Endodermal cell (in vitro differentiated cells): ENCODE measurements at regions not wholly inside any gene's neighbourhood (a gene's known extent, or its start where the extent isn't known, plus 50 kb on each side); places are given as distances from the start of the nearest gene placed in this dataset.

Experiments
- DNase-seq: peaks from one replicate; pipeline ENCODE4 v3.0.0-alpha.2; 2017
- H3K27ac ChIP-seq: 2 replicates; pipeline ENCODE4 v1.5.1; 2013; ENCODE audit warnings: mild to moderate bottlenecking, low read depth, low read length, moderate library complexity
- H3K27me3 ChIP-seq: 2 replicates; pipeline ENCODE4 v1.6.1; 2013; ENCODE audit warnings: mild to moderate bottlenecking, low read length, moderate library complexity; ENCODE audit not compliant: insufficient read depth, control insufficient read depth, poor library complexity, severe bottlenecking
- H3K36me3 ChIP-seq: 2 replicates; pipeline ENCODE4 v1.7.0; 2013; ENCODE audit warnings: mild to moderate bottlenecking, low read length, moderate library complexity; ENCODE audit not compliant: control insufficient read depth, insufficient read depth
- H3K4me1 ChIP-seq: one replicate; pipeline ENCODE4 v1.7.0; 2013; ENCODE audit warnings: low read length; ENCODE audit not compliant: control insufficient read depth, insufficient read depth
- H3K4me3 ChIP-seq: 2 replicates; pipeline ENCODE4 v1.5.1; 2013; ENCODE audit warnings: mild to moderate bottlenecking, low read length, moderate library complexity
- H3K9ac ChIP-seq: 2 replicates; pipeline ENCODE4 v1.6.1; 2013; ENCODE audit warnings: mild to moderate bottlenecking, low read length, moderate library complexity; ENCODE audit not compliant: poor library complexity, severe bottlenecking; ENCODE audit errors: extremely low read depth
- H3K9me3 ChIP-seq: 2 replicates; pipeline ENCODE4 v1.6.1; 2013; ENCODE audit warnings: mild to moderate bottlenecking, low read length, moderate library complexity; ENCODE audit not compliant: control insufficient read depth
- H3K27ac Mint-ChIP-seq: 2 replicates; pipeline ENCODE4 v1.8.0; 2020; ENCODE audit warnings: mixed read lengths
- H3K27me3 Mint-ChIP-seq: 2 replicates; pipeline ENCODE4 v1.8.0; 2021; ENCODE audit warnings: mild to moderate bottlenecking, mixed read lengths; ENCODE audit not compliant: insufficient read depth
- H3K36me3 Mint-ChIP-seq: 2 replicates; pipeline ENCODE4 v1.8.0; 2020; ENCODE audit warnings: low read depth, mixed read lengths
- H3K4me1 Mint-ChIP-seq: 2 replicates; pipeline ENCODE4 v1.8.0; 2020; ENCODE audit warnings: mixed read lengths
- H3K4me3 Mint-ChIP-seq: 2 replicates; pipeline ENCODE4 v1.8.0; 2020; ENCODE audit warnings: mild to moderate bottlenecking, moderate library complexity, mixed read lengths
- H3K9me3 Mint-ChIP-seq: 2 replicates; pipeline ENCODE4 v1.8.0; 2020; ENCODE audit warnings: mild to moderate bottlenecking, mixed read lengths
- WGBS, 2 experiments: methylation state at CpG; one replicate each; pipeline versions ENCODE4 v1.1.5 to v1.1.7; 2013; ENCODE audit warnings: missing lambda C conversion rate in 2 of 2, mixed read lengths in 1 of 2; ENCODE audit not compliant: insufficient coverage in 1 of 2, insufficient read length in 1 of 2; 5-methylcytosine and 5-hydroxymethylcytosine counted together
- TF ChIP-seq, protein P1 (sequence below): fragments of 200-600 bp; sonication (generic); conservative IDR thresholded peaks from 2 replicates; pipeline ENCODE4 v1.5.0; 2021; ENCODE audit warnings: antibody characterized with exemption, mild to moderate bottlenecking

DNA sequence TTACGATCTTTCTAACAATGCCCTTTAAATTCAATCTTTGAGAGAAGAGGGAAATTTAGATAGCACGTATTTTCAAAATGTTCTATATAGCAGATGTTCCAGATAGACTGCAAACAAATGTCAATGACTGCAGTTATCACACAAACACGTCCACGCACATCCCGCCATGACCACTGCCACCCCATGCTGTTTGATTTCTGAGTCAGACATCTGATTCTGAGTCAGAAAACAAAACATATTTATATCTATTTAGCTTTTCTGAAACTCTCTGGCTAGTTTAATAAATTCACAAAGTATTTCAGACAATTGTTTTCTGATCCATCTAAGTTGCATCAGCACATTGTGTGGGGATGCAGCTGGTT is 105.9 kb upstream of the BCAT1 start:
- Histone ChIP-seq H3K27me3 (no peaks in the 10 kb centered on the region), H3K27ac (no peak overlapping the region), H3K36me3 (no peaks in the 10 kb centered on the region), H3K9me3 (no peaks in the 10 kb centered on the region), H3K4me1 (no peaks in the 10 kb centered on the region), H3K4me3 (no peak overlapping the region), H3K9ac (no peak overlapping the region)
- WGBS, 2 experiments: 96 to 97% methylated on average over 5 of the region's 5 CpGs
- TF ChIP-seq, protein P1, sequence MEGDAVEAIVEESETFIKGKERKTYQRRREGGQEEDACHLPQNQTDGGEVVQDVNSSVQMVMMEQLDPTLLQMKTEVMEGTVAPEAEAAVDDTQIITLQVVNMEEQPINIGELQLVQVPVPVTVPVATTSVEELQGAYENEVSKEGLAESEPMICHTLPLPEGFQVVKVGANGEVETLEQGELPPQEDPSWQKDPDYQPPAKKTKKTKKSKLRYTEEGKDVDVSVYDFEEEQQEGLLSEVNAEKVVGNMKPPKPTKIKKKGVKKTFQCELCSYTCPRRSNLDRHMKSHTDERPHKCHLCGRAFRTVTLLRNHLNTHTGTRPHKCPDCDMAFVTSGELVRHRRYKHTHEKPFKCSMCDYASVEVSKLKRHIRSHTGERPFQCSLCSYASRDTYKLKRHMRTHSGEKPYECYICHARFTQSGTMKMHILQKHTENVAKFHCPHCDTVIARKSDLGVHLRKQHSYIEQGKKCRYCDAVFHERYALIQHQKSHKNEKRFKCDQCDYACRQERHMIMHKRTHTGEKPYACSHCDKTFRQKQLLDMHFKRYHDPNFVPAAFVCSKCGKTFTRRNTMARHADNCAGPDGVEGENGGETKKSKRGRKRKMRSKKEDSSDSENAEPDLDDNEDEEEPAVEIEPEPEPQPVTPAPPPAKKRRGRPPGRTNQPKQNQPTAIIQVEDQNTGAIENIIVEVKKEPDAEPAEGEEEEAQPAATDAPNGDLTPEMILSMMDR: no peak
- no peak for DNase-seq
- peaks cover 9% of the 10 kb centered on the region for H3K4me1 Mint-ChIP-seq
- no peak overlapping the region for H3K27ac Mint-ChIP-seq
- no peaks in the 10 kb centered on the region for H3K36me3 Mint-ChIP-seq
- no peaks in the 10 kb centered on the region for H3K27me3 Mint-ChIP-seq
- H3K9me3 Mint-ChIP-seq: no peaks in the 10 kb centered on the region
- H3K4me3 Mint-ChIP-seq: no peak overlapping the region

DNA sequence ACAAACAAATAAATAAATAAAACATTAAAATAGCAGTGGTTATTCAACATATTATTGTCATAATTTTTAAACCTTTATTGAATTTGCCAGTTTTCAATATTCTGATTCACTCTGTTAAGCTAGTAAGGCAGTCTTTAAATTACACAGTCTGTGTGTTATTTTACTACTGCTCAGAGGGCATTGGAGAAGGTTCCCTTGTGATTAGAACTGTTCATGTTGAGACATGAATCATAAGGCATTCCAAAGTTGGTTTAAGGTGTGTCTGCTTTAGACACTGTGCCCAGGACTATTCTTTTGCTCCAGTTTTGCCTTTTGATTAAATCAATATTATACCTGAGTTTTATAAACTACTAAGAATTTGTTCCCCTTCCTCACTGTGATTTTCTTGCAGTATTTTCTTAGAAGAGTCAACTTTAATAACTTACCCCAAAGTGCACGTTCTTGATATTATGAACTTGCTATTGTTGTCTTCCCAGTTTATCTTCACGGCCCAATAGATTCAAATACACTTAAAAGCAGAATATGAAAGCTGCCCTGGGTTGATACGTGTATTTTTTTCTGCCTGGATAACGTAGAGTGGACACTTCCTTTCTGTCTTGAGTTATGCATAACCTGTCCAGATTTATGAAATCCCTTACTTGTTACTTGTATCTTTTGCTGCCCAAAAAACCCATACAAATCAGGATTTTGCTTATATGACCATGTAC is 105.3 kb upstream of the BCAT1 start:
- no peaks in the 10 kb centered on the region for H3K36me3 Mint-ChIP-seq
- TF ChIP-seq, protein P1: no peak
- no peak overlapping the region for H3K4me3 Mint-ChIP-seq
- H3K27ac Mint-ChIP-seq: no peak overlapping the region
- WGBS, 2 experiments: 87 to 89% methylated on average over 3 to 4 of the region's 4 CpGs
- no peak for DNase-seq
- Histone ChIP-seq H3K9ac (no peak overlapping the region), H3K9me3 (no peaks in the 10 kb centered on the region), H3K27me3 (no peaks in the 10 kb centered on the region), H3K36me3 (no peaks in the 10 kb centered on the region), H3K27ac (no peak overlapping the region), H3K4me3 (no peak overlapping the region), H3K4me1 (no peaks in the 10 kb centered on the region)
- peaks cover 8% of the 10 kb centered on the region for H3K4me1 Mint-ChIP-seq
- H3K27me3 Mint-ChIP-seq: no peaks in the 10 kb centered on the region
- H3K9me3 Mint-ChIP-seq: no peaks in the 10 kb centered on the region

DNA sequence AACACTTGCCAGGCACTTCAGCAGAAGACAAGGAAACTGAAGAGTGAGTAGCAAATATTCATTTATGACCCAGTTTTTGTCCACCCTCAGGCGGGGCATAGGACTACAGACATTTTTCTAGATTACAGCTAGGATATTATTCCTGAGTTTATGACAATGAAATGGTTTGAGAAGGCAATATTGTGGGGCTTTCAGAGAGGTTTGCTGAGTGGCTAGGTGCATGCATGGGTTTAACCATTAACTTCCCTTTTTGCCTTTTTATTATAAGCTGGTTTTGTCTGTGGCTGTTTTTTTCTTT is 104.0 kb upstream of the BCAT1 start:
- Histone ChIP-seq H3K9me3 (no peaks in the 10 kb centered on the region), H3K4me3 (no peak overlapping the region), H3K27me3 (no peaks in the 10 kb centered on the region), H3K4me1 (no peaks in the 10 kb centered on the region), H3K27ac (no peak overlapping the region), H3K9ac (no peak overlapping the region), H3K36me3 (no peaks in the 10 kb centered on the region)
- Mint-ChIP-seq H3K4me1 (peaks cover 8% of the 10 kb centered on the region), H3K27me3 (no peaks in the 10 kb centered on the region), H3K9me3 (peaks cover 9% of the 10 kb centered on the region), H3K36me3 (no peaks in the 10 kb centered on the region), H3K27ac (no peak overlapping the region), H3K4me3 (no peak overlapping the region)
- WGBS, 2 experiments: 90 to 100% methylated on average over 1 of the region's 1 CpG
- DNase-seq: no peak
- TF ChIP-seq, protein P1: no peak
